GM12801 (cell line): ENCODE measurements at regions not wholly inside any gene's neighbourhood (a gene's known extent, or its start where the extent isn't known, plus 50 kb on each side); places are given as distances from the start of the nearest gene placed in this dataset.

Experiments
- CTCF ChIP-seq: IDR thresholded peaks from one replicate; pipeline ENCODE4 v1.5.1; 2011; ENCODE audit warnings: control low read depth; ENCODE audit not compliant: insufficient read length; ENCODE audit errors: extremely low read depth

GRCh38 chr2:161044095-161044865 lies 115.9 kb upstream of the TANK start:
- no peak for TF ChIP-seq CTCF

DNA sequence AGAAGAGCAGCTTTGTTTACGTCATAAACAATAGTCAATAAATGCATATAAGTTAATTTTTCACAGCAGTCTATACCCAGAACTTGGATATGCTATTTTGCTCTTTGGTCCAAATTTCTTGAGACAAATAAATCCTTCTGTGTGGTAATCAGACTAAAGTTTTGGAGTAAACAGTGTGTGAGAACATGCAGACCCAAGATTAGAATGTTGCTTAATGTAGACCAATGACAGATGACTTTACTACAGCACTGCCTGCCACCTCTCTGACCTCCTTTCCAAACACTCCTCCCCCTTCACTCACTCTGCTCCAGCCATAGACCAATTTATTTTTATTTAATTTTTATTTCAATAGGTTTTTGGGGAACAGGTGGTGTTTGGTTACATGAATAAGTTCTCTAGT lies 115.3 kb upstream of the TANK start:
- no peak for TF ChIP-seq CTCF

- TF ChIP-seq CTCF: no peak
These were observed 114.5 kb upstream of the TANK start for GRCh38 chr2:161045726-161046125.

- TF ChIP-seq CTCF: no peak
These were observed 113.4 kb upstream of the TANK start for GRCh38 chr2:161046876-161047275.

DNA sequence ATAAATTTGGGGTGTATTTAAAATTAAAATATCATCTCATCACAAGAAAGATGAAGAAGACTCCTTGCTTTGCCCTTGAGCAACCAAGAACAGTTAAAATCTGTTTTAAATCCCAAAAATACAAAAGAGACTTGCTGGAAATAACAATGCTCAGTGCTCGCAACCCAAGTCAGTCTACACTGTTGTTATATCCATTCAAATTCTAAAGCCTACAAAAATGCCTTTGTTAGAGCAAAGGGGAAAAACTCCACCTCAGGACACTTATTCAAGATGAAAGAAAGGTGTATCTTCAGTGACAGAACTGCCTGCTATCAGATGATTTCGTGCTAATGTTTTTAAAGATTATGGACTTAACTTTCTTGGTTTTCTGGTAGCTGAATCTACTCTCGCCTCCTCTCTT lies 111.9 kb upstream of the TANK start:
- TF ChIP-seq CTCF: no peak

DNA sequence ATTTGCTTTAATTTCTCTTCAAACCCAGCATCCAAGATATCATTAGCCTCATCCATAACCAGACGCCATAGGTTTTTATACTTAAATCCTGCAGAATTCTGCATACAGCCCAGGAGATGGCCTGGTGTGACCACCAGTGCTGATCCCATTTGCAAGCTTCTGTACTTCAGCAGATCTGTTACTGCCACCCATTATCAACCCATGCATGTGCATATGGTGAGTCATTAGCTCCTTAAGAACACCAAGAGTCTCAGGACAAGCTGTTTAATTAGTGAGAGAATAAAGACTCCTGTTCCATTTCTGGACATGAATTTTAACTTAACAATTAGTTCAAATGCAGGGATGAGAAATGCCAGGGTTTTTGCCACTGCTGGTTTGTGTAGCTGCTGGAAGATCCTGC lies 110.7 kb upstream of the TANK start:
- no peak for TF ChIP-seq CTCF

GRCh38 chr2:161052214-161052613 lies 108.0 kb upstream of the TANK start:
- TF ChIP-seq CTCF: no peak

DNA sequence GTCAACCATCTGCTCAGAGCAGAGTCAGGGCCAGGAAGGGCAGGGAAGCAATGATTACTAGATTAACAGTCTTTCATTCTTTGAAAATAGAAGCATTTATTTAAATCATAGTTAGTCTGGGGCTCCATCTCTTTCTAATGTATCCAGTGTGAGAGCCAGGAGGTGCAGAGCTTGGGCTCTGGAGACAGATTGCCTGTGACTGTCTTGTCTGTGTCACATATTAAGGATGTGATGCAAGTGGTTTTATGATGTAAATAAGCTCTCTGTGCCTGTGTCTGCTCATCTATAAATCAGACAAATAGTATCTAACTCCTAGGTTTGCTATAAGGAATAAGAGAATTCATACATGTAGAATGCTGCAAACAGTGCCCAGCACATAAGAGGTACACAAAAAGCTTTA lies 104.9 kb upstream of the TANK start:
- no peak for TF ChIP-seq CTCF
